NCI-H146 treated with DMSO at 0.1 percent for 48 hours (cell line): ENCODE measurements at regions not wholly inside any gene's neighbourhood (a gene's known extent, or its start where the extent isn't known, plus 50 kb on each side); places are given as distances from the start of the nearest gene placed in this dataset.
"Not testable (repeated sequence)": the region's sequence is repeated elsewhere in the genome, so short reads cannot be mapped to it uniquely, and the experiment has no call there.

Experiments used
- DNase-seq: peaks from one replicate; lab custom pipeline; 2025; ENCODE audit not compliant: unreplicated experiment; lab: John Stamatoyannopoulos, UW

GRCh38 chr7:94303695-94304094 lies 91.0 kb upstream of the COL1A2 start:
- DNase-seq, result no peak

DNA sequence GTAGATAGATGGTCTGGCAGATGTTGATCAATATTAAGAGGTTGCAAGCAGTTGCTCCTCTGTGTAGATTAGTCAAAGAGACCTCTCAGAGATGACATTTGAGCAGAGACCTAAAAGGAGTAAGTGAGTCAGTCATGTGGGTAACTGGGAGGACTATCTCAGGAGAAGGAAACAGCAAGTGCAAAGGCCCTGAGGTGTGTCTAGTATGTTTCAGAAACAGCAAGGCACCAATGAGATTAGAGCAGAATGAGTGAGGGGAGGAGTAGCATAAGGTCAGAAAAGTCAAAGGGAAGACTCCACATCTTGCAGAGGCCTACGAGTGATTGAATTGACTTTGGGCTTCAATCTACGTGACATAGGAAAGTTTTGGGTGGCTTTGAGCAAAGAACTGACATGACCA lies 89.8 kb upstream of the COL1A2 start:
- no peak for DNase-seq

DNA sequence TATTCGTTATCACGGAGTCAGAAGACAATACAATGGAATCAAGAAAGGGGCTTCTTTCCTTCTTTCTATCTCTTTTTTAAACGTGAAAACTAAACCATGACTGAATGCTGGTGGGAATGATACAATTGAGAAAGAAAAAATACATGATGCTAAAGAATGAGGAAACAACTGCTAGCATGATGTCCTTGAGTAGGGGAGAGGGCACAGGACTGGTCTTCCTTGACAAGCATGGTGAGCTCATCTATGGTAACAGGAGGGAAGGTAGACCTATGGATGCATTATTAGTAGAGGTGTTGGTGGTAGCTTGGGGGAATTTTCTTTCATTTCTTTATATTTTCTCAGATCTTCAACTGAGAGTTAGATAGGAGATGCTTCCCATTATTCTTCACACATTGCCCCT lies 88.9 kb upstream of the COL1A2 start:
- DNase-seq, result no peak

- DNase-seq, result no peak
Observed at GRCh38 chr7:94307399-94308048, 87.2 kb upstream of the COL1A2 start.

GRCh38 chr7:94311515-94311914 lies 83.2 kb upstream of the COL1A2 start:
- no peak for DNase-seq

DNA sequence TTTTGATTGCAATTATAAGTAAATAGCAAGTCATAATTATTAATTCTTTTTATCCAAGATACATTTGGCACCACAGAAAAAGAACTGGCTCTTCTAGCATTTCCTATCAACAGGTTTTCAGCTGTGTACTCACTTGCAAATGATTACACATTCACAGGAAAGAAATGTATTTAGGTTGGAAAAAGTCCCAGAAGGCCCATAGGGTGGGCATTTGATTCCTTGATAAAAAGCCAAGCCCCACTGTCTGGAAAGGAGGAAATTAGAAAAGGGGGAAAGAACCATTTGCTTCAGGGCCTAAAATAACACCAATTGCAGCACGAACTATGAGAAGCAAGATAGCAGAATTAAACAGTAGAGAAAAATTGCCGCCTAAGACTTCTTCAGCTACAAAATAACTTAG lies 80.8 kb upstream of the COL1A2 start:
- DNase-seq, result no peak

- no peak for DNase-seq
Observed at GRCh38 chr7:94314413-94315410, 80.0 kb upstream of the COL1A2 start.

DNA sequence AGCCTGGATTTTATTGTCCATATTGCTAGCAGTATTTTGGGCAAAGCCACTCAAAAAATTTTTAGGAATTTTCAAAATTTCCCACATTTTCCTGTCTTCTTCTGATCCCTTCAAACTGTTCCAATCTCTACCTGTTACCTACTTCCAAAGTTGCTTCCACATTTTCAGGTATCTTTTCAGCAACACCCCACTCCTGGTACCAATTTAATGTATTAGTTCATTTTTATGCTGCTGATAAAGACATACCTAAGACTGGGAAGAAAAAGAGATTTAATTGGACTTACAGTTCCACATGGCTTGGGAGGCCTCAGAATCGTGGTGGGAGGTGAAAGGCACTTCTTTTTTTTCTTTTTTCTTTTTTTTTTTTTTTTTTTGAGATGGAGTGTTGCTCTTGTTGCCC lies 73.6 kb upstream of the COL1A2 start:
- DNase-seq, result not testable (repeated sequence)

GRCh38 chr7:94323844-94324243 lies 70.9 kb upstream of the COL1A2 start:
- DNase-seq, result no peak

- DNase-seq, result no peak
Observed at GRCh38 chr7:94324380-94325121, 70.1 kb upstream of the COL1A2 start.

DNA sequence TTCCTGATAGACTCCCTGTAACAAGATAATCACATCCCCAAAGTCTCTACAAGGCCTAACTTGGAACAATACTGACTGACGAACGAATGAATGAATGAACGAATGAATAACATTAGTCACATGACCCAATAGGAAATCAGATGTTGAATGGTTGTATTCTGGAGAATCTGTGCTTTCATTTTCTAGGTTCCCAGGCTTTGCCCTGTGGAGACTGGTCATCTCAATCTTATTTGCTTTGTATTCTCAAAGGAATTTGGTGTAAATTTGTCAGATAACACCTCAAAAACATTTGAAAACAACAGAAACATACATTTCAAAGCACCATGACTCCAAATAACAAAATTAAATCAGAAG lies 69.6 kb upstream of the COL1A2 start:
- DNase-seq, result no peak

GRCh38 chr7:94330269-94331020 lies 64.2 kb upstream of the COL1A2 start:
- DNase-seq, result no peak

- no peak for DNase-seq
Observed at GRCh38 chr7:94332571-94332970, 62.1 kb upstream of the COL1A2 start.

GRCh38 chr7:94333810-94334209 lies 60.9 kb upstream of the COL1A2 start:
- DNase-seq, result no peak

DNA sequence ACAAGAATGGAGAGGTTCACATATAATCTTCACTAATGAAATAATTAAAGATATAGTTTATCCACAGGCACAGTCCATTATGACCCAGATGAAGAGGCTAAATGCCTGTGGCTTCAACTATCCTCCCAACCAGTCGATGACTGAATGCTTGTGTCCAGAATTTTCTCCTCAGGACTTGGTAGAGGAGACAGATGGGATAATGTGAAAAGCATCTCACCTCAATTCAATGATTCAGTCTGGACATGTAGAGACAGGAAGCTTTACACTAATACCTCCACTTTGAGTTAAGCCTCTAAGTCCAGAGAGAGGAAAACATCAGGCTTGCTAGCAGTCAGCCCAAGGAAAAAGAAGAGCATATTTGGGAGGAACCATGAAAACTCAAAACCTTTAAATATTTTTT lies 59.1 kb upstream of the COL1A2 start:
- no peak for DNase-seq

DNA sequence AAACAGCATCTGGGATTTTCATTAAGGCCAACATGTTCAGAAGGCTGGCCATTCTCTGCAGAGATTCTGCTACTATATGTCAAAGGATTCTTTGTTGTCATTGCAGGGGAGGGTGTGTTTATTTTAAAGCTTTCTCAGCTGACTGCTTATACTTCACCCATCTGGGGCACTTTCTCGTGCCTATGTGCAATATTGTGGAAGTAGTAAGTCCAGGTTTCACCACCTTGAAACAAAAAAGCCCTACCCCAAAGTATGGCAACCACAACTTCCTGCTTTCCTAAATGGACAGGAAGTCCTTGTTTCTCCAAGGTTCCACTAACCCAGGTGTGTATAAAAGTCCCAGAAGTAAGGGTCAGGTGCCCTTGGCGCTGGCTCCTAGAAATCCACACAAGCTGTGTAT lies 58.7 kb upstream of the COL1A2 start:
- no peak for DNase-seq

DNA sequence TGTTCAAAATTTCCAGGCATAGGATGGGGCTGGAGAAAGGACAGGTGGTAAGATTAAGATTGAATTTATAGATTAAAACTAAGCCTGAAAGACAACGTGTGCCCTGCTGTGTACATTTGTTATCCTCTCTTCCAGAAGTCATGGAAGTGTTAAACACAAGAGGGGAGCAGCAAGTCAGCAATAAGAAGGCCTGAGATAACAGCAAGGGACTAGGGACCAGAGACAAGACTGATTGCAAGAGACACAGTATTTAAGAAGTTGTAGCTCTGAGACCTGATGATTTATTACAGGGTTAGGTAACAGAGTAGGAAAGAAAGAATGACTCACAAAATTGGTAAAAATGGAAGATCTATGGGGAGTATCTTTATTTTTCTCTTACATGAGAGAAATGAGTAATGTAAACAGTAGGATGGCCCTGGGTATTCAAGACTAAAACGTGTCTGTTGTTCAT lies 55.7 kb upstream of the COL1A2 start:
- DNase-seq, result no peak

DNA sequence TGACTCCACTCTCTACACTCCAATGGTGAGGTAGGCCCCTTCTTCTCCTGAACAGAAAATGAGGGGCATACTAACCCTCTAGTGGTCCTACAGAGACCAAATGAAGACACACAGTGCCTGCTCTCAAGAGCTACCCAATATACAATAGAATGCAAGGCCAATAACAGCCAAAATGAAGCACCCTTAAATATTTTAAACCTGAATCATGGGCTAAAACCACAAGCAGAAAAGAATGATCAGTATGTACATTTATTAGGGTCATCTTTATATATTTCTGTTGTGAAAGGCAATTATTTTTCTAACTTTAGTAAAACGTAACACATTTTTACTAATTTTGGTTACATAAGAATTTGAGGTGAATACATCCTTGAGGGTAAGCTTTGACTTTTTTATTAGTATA lies 49.9 kb upstream of the COL1A2 start:
- no peak for DNase-seq
